HCT116 (cell line): ENCODE measurements at regions not wholly inside any gene's neighbourhood (a gene's known extent, or its start where the extent isn't known, plus 50 kb on each side); places are given as distances from the start of the nearest gene placed in this dataset. TPM values are rescaled to one million over a fixed set of nuclear protein-coding genes. Genes with fewer than 3 reads are reported as not detected.

Source experiments
- ATAC-seq: fragments of 200-7000 bp; cut with Tn5 transposase; 2 replicates; pipeline ENCODE4 v1.9.1; 2020; ENCODE audit warnings: mild to moderate bottlenecking, moderate library complexity
- BruUV-seq: library from RNA; stranded (reverse); fragments of 400-500 nt; replicated peaks from 2 replicates; lab custom pipeline; 2021; lab: Mats Ljungman, UMichigan
- CTCF ChIA-PET: fragments of 300-600 bp; sonication (Branson Sonifier 250); formaldehyde crosslinking; loops from one replicate; lab custom pipeline; 2021; ENCODE audit warnings: antibody characterized with exemption; lab: Charles Lee
- POLR2A ChIA-PET: fragments of 300-600, 350-600 bp; sonication (Branson Sonifier 250); formaldehyde crosslinking; loops from one replicate; lab custom pipeline; 2021; ENCODE audit warnings: antibody characterized with exemption; lab: Charles Lee
- RAD21 ChIA-PET, 2 experiments: fragments of 300-600 bp; sonication (Branson Sonifier 250); formaldehyde crosslinking; loops; one replicate each; lab custom pipeline; 2023; ENCODE audit warnings: low total read pairs in 2 of 2; ENCODE audit not compliant: uncharacterized antibody in 2 of 2, unreplicated experiment in 2 of 2, low non-redundant PET in 1 of 2; lab: Charles Lee
- DNase-seq: peaks from one replicate; pipeline ENCODE4 v3.0.0-alpha.2; 2010; ENCODE audit warnings: low read depth, low spot score
- H2AFZ ChIP-seq: fragments of 200-600 bp; shearing (Covaris generic), sonication (generic); 2 replicates; pipeline ENCODE4 v1.6.1; 2017; ENCODE audit warnings: low read depth, mixed run types, mixed read lengths, antibody characterized with exemption, low read length; ENCODE audit not compliant: poor library complexity, severe bottlenecking
- H3K27ac ChIP-seq: 2 replicates; pipeline ENCODE4 v1.5.1; 2012; ENCODE audit warnings: low read depth, low read length
- H3K27me3 ChIP-seq: fragments of 200-600 bp; sonication (generic); 2 replicates; pipeline ENCODE4 v1.6.1; 2016; ENCODE audit warnings: mixed run types, low read length, mixed read lengths; ENCODE audit not compliant: insufficient read depth
- H3K36me3 ChIP-seq, 2 experiments: fragments of 200-500 bp in 1 of 2; fragments of 200-600 bp in 1 of 2; sonication (Bioruptor generic) in 1 of 2; sonication (generic) in 1 of 2; 2 replicates each; pipeline versions ENCODE4 v1.5.1 to v1.6.1; 2014 to 2016; ENCODE audit warnings: low read length in 2 of 2, inconsistent platforms in 1 of 2, mixed read lengths in 1 of 2, mixed run types in 1 of 2; ENCODE audit not compliant: insufficient read depth in 2 of 2, control insufficient read depth in 1 of 2
- H3K4me1 ChIP-seq, 2 experiments: fragments of 200-600 bp in 1 of 2; sonication (generic) in 1 of 2; 2 replicates each; pipeline versions ENCODE4 v1.5.1 to v1.6.1; 2012 to 2017; ENCODE audit warnings: low read length in 2 of 2, inconsistent platforms in 1 of 2, mild to moderate bottlenecking in 1 of 2, mixed read lengths in 1 of 2, mixed run types in 1 of 2, moderate library complexity in 1 of 2; ENCODE audit not compliant: insufficient read depth in 2 of 2, control insufficient read depth in 1 of 2
- H3K4me2 ChIP-seq: fragments of 200-600 bp; sonication (generic); 2 replicates; pipeline ENCODE4 v1.6.1; 2017; ENCODE audit warnings: mixed run types, low read length, mixed read lengths
- H3K4me3 ChIP-seq, 2 experiments: fragments of 200-600 bp in 1 of 2; sonication (generic) in 1 of 2; replicated peaks in 1 of 2; 2 replicates each; pipeline ENCODE4 v1.5.1; 2011 to 2016; ENCODE audit warnings: low read length in 2 of 2, control low read depth in 1 of 2, low read depth in 1 of 2, mild to moderate bottlenecking in 1 of 2, mixed read lengths in 1 of 2, mixed run types in 1 of 2
- H3K79me2 ChIP-seq: fragments of 200-600 bp; sonication (generic); 2 replicates; pipeline ENCODE4 v1.6.1; 2017; ENCODE audit warnings: mild to moderate bottlenecking, mixed run types, low read length, moderate library complexity, mixed read lengths; ENCODE audit not compliant: insufficient read depth
- H3K9ac ChIP-seq: fragments of 200-600 bp; sonication (generic); 2 replicates; pipeline ENCODE4 v1.6.1; 2016; ENCODE audit warnings: low read length, mixed read lengths
- H3K9me2 ChIP-seq: fragments of 200-600 bp; sonication (generic), shearing (Covaris generic); 2 replicates; pipeline ENCODE4 v1.6.1; 2017; ENCODE audit warnings: mixed run types, mild to moderate bottlenecking, moderate library complexity; ENCODE audit not compliant: insufficient read depth
- H3K9me3 ChIP-seq, 2 experiments: fragments of 200-500 bp in 1 of 2; fragments of 200-600 bp in 1 of 2; sonication (Bioruptor generic) in 1 of 2; sonication (generic) in 1 of 2; 2 replicates each; pipeline ENCODE4 v1.6.1; 2014 to 2017; ENCODE audit warnings: low read length in 2 of 2, mixed read lengths in 2 of 2, inconsistent platforms in 1 of 2, low read depth in 1 of 2, mild to moderate bottlenecking in 1 of 2, mixed run types in 1 of 2, moderate library complexity in 1 of 2; ENCODE audit not compliant: control insufficient read depth in 1 of 2, insufficient read depth in 1 of 2
- H4K20me1 ChIP-seq: fragments of 200-600 bp; sonication (generic), shearing (Covaris generic); 2 replicates; pipeline ENCODE4 v1.6.1; 2017; ENCODE audit warnings: mixed run types, mild to moderate bottlenecking, moderate library complexity; ENCODE audit not compliant: insufficient read depth
- EGR1 ChIP-seq: IDR thresholded peaks from 2 replicates; pipeline ENCODE4 v1.6.1; 2012; ENCODE audit warnings: low read depth
- SRF ChIP-seq: IDR thresholded peaks from 2 replicates; pipeline ENCODE4 v1.6.1; 2012; ENCODE audit warnings: low read depth
- intact Hi-C: fragments of 100-400 bp; cut with micrococcal nuclease; formaldehyde crosslinking; loops from 2 replicates; pipeline ENCODE4 v1.10.0; 2022
- microRNA-seq: library from miRNA; unstranded; fragments of <30 nt; microRNA quantifications from one replicate; pipeline ENCODE4, GENCODE V29; 2016; ENCODE audit warnings: borderline number of aligned reads
- TF ChIP-seq, protein P1 (sequence below), 3 experiments: fragments of 200-600 bp in 1 of 3; sonication (generic) in 1 of 3; IDR thresholded peaks in 2 of 3; conservative IDR thresholded peaks in 1 of 3; 2 replicates each; pipeline ENCODE4 v1.5.1; 2012 to 2017; ENCODE audit warnings: low read depth in 2 of 3, low read length in 2 of 3, antibody characterized with exemption in 1 of 3, borderline replicate concordance in 1 of 3, control low read depth in 1 of 3, mild to moderate bottlenecking in 1 of 3, mixed read lengths in 1 of 3, mixed run types in 1 of 3, moderate library complexity in 1 of 3; ENCODE audit not compliant: insufficient read depth in 1 of 3
- TF ChIP-seq, protein P2 (sequence below): IDR thresholded peaks from 2 replicates; pipeline ENCODE4 v1.6.1; 2012

DNA sequence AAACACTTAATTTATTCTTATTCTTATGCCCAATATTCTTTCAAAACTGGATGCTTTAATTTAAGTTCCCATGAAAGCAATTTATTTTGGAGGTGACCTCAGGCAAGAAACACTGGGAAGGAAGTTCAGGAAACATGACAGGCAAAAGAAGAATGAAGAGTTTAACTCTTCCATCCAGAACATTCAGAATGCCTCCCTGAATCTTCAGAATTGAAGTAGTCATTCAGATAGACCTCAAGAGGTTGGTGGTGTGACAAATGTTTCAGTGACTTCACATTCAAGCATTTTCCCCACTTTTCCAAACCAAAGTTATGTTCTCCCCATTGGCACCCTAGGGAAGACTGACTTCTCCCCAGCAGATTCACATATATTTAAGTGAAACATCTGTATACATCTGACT, 110.5 kb downstream of the HAO1 start:
- Histone ChIP-seq H3K27me3 (no peaks in the 10 kb centered on the region), H2AFZ (no peak overlapping the region), H3K4me2 (no peak overlapping the region), H3K9ac (no peak overlapping the region), H3K36me3 (no peaks in the 10 kb centered on the region), H3K9me3 (no peaks in the 10 kb centered on the region), H3K9me2 (no peaks in the 10 kb centered on the region), H3K4me3 (no peak overlapping the region), H4K20me1 (no peaks in the 10 kb centered on the region), H3K79me2 (no peaks in the 10 kb centered on the region), H3K27ac (no peak overlapping the region), H3K4me1 (no peaks in the 10 kb centered on the region)
- ChIA-PET POLR2A (no interaction called here), RAD21 (no interaction called here), CTCF (no interaction called here)
- DNase-seq (no peak), ATAC-seq (no peak)
- BruUV-seq, result no TSS peak
- intact Hi-C loops, result no loop called here
- TF ChIP-seq, protein P1, sequence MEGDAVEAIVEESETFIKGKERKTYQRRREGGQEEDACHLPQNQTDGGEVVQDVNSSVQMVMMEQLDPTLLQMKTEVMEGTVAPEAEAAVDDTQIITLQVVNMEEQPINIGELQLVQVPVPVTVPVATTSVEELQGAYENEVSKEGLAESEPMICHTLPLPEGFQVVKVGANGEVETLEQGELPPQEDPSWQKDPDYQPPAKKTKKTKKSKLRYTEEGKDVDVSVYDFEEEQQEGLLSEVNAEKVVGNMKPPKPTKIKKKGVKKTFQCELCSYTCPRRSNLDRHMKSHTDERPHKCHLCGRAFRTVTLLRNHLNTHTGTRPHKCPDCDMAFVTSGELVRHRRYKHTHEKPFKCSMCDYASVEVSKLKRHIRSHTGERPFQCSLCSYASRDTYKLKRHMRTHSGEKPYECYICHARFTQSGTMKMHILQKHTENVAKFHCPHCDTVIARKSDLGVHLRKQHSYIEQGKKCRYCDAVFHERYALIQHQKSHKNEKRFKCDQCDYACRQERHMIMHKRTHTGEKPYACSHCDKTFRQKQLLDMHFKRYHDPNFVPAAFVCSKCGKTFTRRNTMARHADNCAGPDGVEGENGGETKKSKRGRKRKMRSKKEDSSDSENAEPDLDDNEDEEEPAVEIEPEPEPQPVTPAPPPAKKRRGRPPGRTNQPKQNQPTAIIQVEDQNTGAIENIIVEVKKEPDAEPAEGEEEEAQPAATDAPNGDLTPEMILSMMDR (IDR thresholded peaks at IDR 0.05 in 2 of 3, conservative IDR thresholded peaks at IDR 0.05 in 1 of 3; ENCODE audit: borderline replicate concordance in 1 of 3, insufficient read depth in 1 of 3, low read depth in 2 of 3, low read length in 2 of 3), result no peak
- TF ChIP-seq EGR1 (no peak), SRF (no peak)
- TF ChIP-seq, protein P2, sequence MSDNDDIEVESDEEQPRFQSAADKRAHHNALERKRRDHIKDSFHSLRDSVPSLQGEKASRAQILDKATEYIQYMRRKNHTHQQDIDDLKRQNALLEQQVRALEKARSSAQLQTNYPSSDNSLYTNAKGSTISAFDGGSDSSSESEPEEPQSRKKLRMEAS, result no peak

Small RNA genes in the stretch of these regions (microRNA-seq; reads per million reads assigned to microRNA genes)
- not detected for gene MIR8062
